GM21390 (cell line): ENCODE measurements at regions not wholly inside any gene's neighbourhood (a gene's known extent, or its start where the extent isn't known, plus 50 kb on each side); places are given as distances from the start of the nearest gene placed in this dataset.

ENCODE experiments used
- ATAC-seq: cut with Tn5 transposase; IDR thresholded peaks from one replicate; pipeline ENCODE4 v1.9.1; 2021; ENCODE audit not compliant: unreplicated experiment

- no peak for ATAC-seq
Measured at GRCh38 chr1:187294421-187295201, 465.9 kb downstream of the PLA2G4A start.

- no peak for ATAC-seq
Measured at GRCh38 chr1:187300081-187300480, 471.3 kb downstream of the PLA2G4A start.

GRCh38 chr1:187306710-187307415 is 478.1 kb downstream of the PLA2G4A start:
- ATAC-seq = no peak

GRCh38 chr1:187310038-187310631 is 481.4 kb downstream of the PLA2G4A start:
- ATAC-seq = no peak

GRCh38 chr1:187313115-187313514 is 484.4 kb downstream of the PLA2G4A start:
- no peak for ATAC-seq

- ATAC-seq = no peak
Measured at GRCh38 chr1:187326557-187326956, 497.8 kb downstream of the PLA2G4A start.

GRCh38 chr1:187336441-187337168 is 507.9 kb downstream of the PLA2G4A start:
- peak; percentile 87 for ATAC-seq

GRCh38 chr1:187338762-187339412 is 510.1 kb downstream of the PLA2G4A start:
- no peak for ATAC-seq

GRCh38 chr1:187342495-187342894 is 513.7 kb downstream of the PLA2G4A start:
- no peak for ATAC-seq

- no peak for ATAC-seq
Measured at GRCh38 chr1:187374082-187374481, 545.3 kb downstream of the PLA2G4A start.

- ATAC-seq = no peak
Measured at GRCh38 chr1:187374742-187375141, 546.0 kb downstream of the PLA2G4A start.

GRCh38 chr1:187383366-187383765 is 554.6 kb downstream of the PLA2G4A start:
- no peak for ATAC-seq

GRCh38 chr1:187384504-187384903 is 555.8 kb downstream of the PLA2G4A start:
- peak; percentile 89 for ATAC-seq

- no peak for ATAC-seq
Measured at GRCh38 chr1:187390215-187390818, 561.6 kb downstream of the PLA2G4A start.

- ATAC-seq = no peak
Measured at GRCh38 chr1:187396226-187396625, 567.5 kb downstream of the PLA2G4A start.

GRCh38 chr1:187396929-187397796 is 568.4 kb downstream of the PLA2G4A start:
- no peak for ATAC-seq

- ATAC-seq = no peak
Measured at GRCh38 chr1:187408212-187409004, 579.7 kb downstream of the PLA2G4A start.

- no peak for ATAC-seq
Measured at GRCh38 chr1:187409341-187409740, 580.6 kb downstream of the PLA2G4A start.

- ATAC-seq = peak; percentile 58
Measured at GRCh38 chr1:187411118-187411517, 582.4 kb downstream of the PLA2G4A start.
